Endothelial cell of umbilical vein (primary cell): ENCODE measurements at regions not wholly inside any gene's neighbourhood (a gene's known extent, or its start where the extent isn't known, plus 50 kb on each side); places are given as distances from the start of the nearest gene placed in this dataset.

Experiments
- CTCF ChIP-seq, 2 donors: IDR thresholded peaks; 1 replicate in 1 of 2; 2 replicates in 1 of 2; pipeline ENCODE4 v1.5.1; 2011; ENCODE audit warnings: low read length in 2 of 2, mild to moderate bottlenecking in 2 of 2, moderate library complexity in 2 of 2, control low read depth in 1 of 2, inconsistent platforms in 1 of 2, low read depth in 1 of 2; ENCODE audit not compliant: insufficient read depth in 1 of 2; ENCODE audit errors: extremely low read depth in 1 of 2
- EZH2 ChIP-seq: IDR thresholded peaks from 2 replicates; pipeline ENCODE4 v1.6.1; 2012; ENCODE audit warnings: borderline replicate concordance, low read depth, mild to moderate bottlenecking, moderate library complexity, low read length, inconsistent platforms; ENCODE audit not compliant: severe bottlenecking
- GATA2 ChIP-seq: IDR thresholded peaks from 2 replicates; pipeline ENCODE4 v1.7.0; 2011; ENCODE audit warnings: low read depth, mild to moderate bottlenecking, moderate library complexity, mixed read lengths, low read length; ENCODE audit not compliant: insufficient read length, insufficient read depth
- MAX ChIP-seq: IDR thresholded peaks from 2 replicates; pipeline ENCODE4 v1.6.1; 2011; ENCODE audit not compliant: insufficient read depth, insufficient read length
- POLR2A ChIP-seq: IDR thresholded peaks from 2 replicates; pipeline ENCODE4 v1.6.1; 2012; ENCODE audit warnings: low read depth, mild to moderate bottlenecking, control low read depth, low read length
- POLR2AphosphoS5 ChIP-seq: IDR thresholded peaks from 2 replicates; pipeline ENCODE4 v1.6.1; 2012; ENCODE audit warnings: low read depth, mild to moderate bottlenecking, control low read depth, low read length, moderate library complexity; ENCODE audit not compliant: insufficient read depth

GRCh38 chr7:120184866-120185265 is 88.1 kb upstream of the KCND2 start:
- TF ChIP-seq CTCF (IDR thresholded peaks at IDR 0.05; ENCODE audit: extremely low read depth in 1 of 2, insufficient read depth in 1 of 2, low read depth in 1 of 2, low read length in 2 of 2) (no peak), MAX (no peak), POLR2AphosphoS5 (no peak), POLR2A (no peak), EZH2 (no peak), GATA2 (no peak)
